ENCODE measurements at regions not wholly inside any gene's neighbourhood (a gene's known extent, or its start where the extent isn't known, plus 50 kb on each side); places are given as distances from the start of the nearest gene placed in this dataset.

GRCh38 chr17:71948703-71949422 is 172.0 kb upstream of the SOX9 start:
- Histone ChIP-seq H4K20me1 (replicated peaks; ENCODE audit: insufficient read depth) (no peaks in the 10 kb centered on the region), H3K36me3 (ENCODE audit: insufficient read depth) (no peaks in the 10 kb centered on the region), H3K27me3 (ENCODE audit: insufficient read depth) (no peaks in the 10 kb centered on the region), H3K79me2 (replicated peaks; ENCODE audit: insufficient read depth) (no peaks in the 10 kb centered on the region), H2AFZ (no peak overlapping the region), H3K4me2 (no peak overlapping the region), H3K4me3 (no peak overlapping the region), H3K9me2 (ENCODE audit: insufficient read depth) (0 out of 2 replicates have a peak, but pooled peaks cover 3% of the 10 kb centered on the region), H3K4me1 (ENCODE audit: insufficient read depth) (no peaks in the 10 kb centered on the region), H3F3A (replicated peaks; ENCODE audit: low read depth) (no peaks in the 10 kb centered on the region), H3K27ac (ENCODE audit: low read depth) (no peak overlapping the region)
- no peak for ATAC-seq
- Mint-ChIP-seq H3K27me3 (ENCODE audit: insufficient read depth, low read depth, poor library complexity) (peaks cover 2% of the 10 kb centered on the region), H3K9me3 (peaks cover 26% of the 10 kb centered on the region), H3K4me1 (peaks cover 2% of the 10 kb centered on the region; the same call in 2 of the 3 replicates), H3K4me3 (no peak overlapping the region), H3K36me3 (ENCODE audit: low read depth) (peaks cover 15% of the 10 kb centered on the region), H3K27ac (no peak overlapping the region)
- TF ChIP-seq POLR2AphosphoS5 (IDR thresholded peaks at IDR 0.05; ENCODE audit: low read depth) (no peak), ZNF331 (CRISPR knock-in tag; IDR thresholded peaks at IDR 0.05; ENCODE audit: low read depth) (no peak), NANOG (IDR thresholded peaks at IDR 0.05; ENCODE audit: borderline replicate concordance) (no peak), EZH2 (IDR thresholded peaks at IDR 0.05; ENCODE audit: low read depth, unreplicated experiment) (no peak), ZNF114 (CRISPR knock-in tag; IDR thresholded peaks at IDR 0.05) (no peak), JUNB (IDR thresholded peaks at IDR 0.05; ENCODE audit: unreplicated experiment) (no peak), REST (IDR thresholded peaks at IDR 0.05; ENCODE audit: unreplicated experiment) (no peak), CTCF (conservative IDR thresholded peaks at IDR 0.05; ENCODE audit: low read depth in 2 of 2) (no peak), EZH2phosphoT487 (IDR thresholded peaks at IDR 0.05; ENCODE audit: unreplicated experiment) (no peak), STAT1 (IDR thresholded peaks at IDR 0.05; ENCODE audit: unreplicated experiment) (no peak), CREB1 (CRISPR knock-in tag; IDR thresholded peaks at IDR 0.05; ENCODE audit: low read depth) (no peak)
- TF ChIP-seq, protein P1, sequence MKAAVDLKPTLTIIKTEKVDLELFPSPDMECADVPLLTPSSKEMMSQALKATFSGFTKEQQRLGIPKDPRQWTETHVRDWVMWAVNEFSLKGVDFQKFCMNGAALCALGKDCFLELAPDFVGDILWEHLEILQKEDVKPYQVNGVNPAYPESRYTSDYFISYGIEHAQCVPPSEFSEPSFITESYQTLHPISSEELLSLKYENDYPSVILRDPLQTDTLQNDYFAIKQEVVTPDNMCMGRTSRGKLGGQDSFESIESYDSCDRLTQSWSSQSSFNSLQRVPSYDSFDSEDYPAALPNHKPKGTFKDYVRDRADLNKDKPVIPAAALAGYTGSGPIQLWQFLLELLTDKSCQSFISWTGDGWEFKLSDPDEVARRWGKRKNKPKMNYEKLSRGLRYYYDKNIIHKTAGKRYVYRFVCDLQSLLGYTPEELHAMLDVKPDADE (IDR thresholded peaks at IDR 0.05): no peak
- TF ChIP-seq, protein P2, sequence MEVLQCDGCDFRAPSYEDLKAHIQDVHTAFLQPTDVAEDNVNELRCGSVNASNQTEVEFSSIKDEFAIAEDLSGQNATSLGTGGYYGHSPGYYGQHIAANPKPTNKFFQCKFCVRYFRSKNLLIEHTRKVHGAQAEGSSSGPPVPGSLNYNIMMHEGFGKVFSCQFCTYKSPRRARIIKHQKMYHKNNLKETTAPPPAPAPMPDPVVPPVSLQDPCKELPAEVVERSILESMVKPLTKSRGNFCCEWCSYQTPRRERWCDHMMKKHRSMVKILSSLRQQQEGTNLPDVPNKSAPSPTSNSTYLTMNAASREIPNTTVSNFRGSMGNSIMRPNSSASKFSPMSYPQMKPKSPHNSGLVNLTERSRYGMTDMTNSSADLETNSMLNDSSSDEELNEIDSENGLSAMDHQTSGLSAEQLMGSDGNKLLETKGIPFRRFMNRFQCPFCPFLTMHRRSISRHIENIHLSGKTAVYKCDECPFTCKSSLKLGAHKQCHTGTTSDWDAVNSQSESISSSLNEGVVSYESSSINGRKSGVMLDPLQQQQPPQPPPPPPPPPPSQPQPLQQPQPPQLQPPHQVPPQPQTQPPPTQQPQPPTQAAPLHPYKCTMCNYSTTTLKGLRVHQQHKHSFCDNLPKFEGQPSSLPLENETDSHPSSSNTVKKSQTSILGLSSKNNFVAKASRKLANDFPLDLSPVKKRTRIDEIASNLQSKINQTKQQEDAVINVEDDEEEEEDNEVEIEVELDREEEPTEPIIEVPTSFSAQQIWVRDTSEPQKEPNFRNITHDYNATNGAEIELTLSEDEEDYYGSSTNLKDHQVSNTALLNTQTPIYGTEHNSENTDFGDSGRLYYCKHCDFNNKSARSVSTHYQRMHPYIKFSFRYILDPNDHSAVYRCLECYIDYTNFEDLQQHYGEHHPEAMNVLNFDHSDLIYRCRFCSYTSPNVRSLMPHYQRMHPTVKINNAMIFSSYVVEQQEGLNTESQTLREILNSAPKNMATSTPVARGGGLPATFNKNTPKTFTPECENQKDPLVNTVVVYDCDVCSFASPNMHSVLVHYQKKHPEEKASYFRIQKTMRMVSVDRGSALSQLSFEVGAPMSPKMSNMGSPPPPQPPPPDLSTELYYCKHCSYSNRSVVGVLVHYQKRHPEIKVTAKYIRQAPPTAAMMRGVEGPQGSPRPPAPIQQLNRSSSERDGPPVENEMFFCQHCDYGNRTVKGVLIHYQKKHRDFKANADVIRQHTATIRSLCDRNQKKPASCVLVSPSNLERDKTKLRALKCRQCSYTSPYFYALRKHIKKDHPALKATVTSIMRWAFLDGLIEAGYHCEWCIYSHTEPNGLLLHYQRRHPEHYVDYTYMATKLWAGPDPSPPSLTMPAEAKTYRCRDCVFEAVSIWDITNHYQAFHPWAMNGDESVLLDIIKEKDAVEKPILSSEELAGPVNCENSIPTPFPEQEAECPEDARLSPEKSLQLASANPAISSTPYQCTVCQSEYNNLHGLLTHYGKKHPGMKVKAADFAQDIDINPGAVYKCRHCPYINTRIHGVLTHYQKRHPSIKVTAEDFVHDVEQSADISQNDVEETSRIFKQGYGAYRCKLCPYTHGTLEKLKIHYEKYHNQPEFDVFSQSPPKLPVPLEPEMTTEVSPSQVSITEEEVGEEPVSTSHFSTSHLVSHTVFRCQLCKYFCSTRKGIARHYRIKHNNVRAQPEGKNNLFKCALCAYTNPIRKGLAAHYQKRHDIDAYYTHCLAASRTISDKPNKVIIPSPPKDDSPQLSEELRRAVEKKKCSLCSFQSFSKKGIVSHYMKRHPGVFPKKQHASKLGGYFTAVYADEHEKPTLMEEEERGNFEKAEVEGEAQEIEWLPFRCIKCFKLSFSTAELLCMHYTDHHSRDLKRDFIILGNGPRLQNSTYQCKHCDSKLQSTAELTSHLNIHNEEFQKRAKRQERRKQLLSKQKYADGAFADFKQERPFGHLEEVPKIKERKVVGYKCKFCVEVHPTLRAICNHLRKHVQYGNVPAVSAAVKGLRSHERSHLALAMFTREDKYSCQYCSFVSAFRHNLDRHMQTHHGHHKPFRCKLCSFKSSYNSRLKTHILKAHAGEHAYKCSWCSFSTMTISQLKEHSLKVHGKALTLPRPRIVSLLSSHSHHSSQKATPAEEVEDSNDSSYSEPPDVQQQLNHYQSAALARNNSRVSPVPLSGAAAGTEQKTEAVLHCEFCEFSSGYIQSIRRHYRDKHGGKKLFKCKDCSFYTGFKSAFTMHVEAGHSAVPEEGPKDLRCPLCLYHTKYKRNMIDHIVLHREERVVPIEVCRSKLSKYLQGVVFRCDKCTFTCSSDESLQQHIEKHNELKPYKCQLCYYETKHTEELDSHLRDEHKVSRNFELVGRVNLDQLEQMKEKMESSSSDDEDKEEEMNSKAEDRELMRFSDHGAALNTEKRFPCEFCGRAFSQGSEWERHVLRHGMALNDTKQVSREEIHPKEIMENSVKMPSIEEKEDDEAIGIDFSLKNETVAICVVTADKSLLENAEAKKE (CRISPR knock-in tag; IDR thresholded peaks at IDR 0.05): no peak
- no peak for DNase-seq (ENCODE audit: low spot score)

Measured in GM23338 (cell line).